HEK293 (cell line): ENCODE measurements at regions not wholly inside any gene's neighbourhood (a gene's known extent, or its start where the extent isn't known, plus 50 kb on each side); places are given as distances from the start of the nearest gene placed in this dataset.

Experiments used
- CTCF ChIA-PET: fragments of 350-600 bp; formaldehyde crosslinking; extraction: SDS; loops from one replicate; lab custom pipeline; 2021; ENCODE audit warnings: antibody characterized with exemption; lab: Yijun Ruan, JAX
- POLR2A ChIA-PET: fragments of 300-600 bp; formaldehyde crosslinking; extraction: SDS; loops from one replicate; lab custom pipeline; 2020; ENCODE audit warnings: antibody characterized with exemption, inconsistent platforms; lab: Yijun Ruan, JAX
- H3K27ac ChIP-seq: fragments of 200-500 bp; sonication (Bioruptor generic); 2 replicates; pipeline ENCODE4 v1.5.1; 2014; ENCODE audit warnings: low read depth, low read length, control low read depth, inconsistent platforms; ENCODE audit errors: extremely low read depth
- H3K36me3 ChIP-seq, 2 experiments: fragments of 200-500 bp in 1 of 2; sonication (Bioruptor generic) in 1 of 2; 1 replicate in 1 of 2; 2 replicates in 1 of 2; pipeline ENCODE4 v1.5.1; 2014 to 2017; ENCODE audit warnings: inconsistent platforms in 2 of 2, low read length in 2 of 2; ENCODE audit not compliant: control insufficient read depth in 2 of 2, insufficient read depth in 1 of 2
- H3K4me1 ChIP-seq: fragments of 200-500 bp; sonication (Bioruptor generic); 2 replicates; pipeline ENCODE4 v1.5.1; 2014; ENCODE audit warnings: mild to moderate bottlenecking, low read length, inconsistent platforms; ENCODE audit not compliant: control insufficient read depth, insufficient read depth
- H3K4me3 ChIP-seq: 2 replicates; pipeline ENCODE4 v1.5.1; 2011; ENCODE audit warnings: low read depth, mild to moderate bottlenecking, control low read depth, low read length, moderate library complexity
- H3K9me3 ChIP-seq: fragments of 200-500 bp; sonication (Bioruptor generic); 2 replicates; pipeline ENCODE4 v1.5.1; 2014; ENCODE audit warnings: low read depth, low read length, inconsistent platforms; ENCODE audit not compliant: control insufficient read depth, insufficient read depth
- HOXC10 ChIP-seq: sonication (generic); formaldehyde crosslinking; IDR thresholded peaks from 2 replicates; pipeline ENCODE4 v1.8.1; 2023; ENCODE audit warnings: mild to moderate bottlenecking, missing genetic modification reagents
- MEIS1 ChIP-seq: sonication (generic); formaldehyde crosslinking; IDR thresholded peaks from 2 replicates; pipeline ENCODE4 v1.8.1; 2022; ENCODE audit warnings: missing genetic modification reagents, mild to moderate bottlenecking, borderline replicate concordance
- OSR2 ChIP-seq: fragments of 450-650 bp; formaldehyde crosslinking; IDR thresholded peaks from 2 replicates; pipeline ENCODE4 v1.5.1; 2016; ENCODE audit warnings: missing biosample characterization, missing genetic modification characterization
- PRDM4 ChIP-seq: fragments of 450-650 bp; formaldehyde crosslinking; IDR thresholded peaks from 2 replicates; pipeline ENCODE4 v1.5.1; 2017; ENCODE audit warnings: missing biosample characterization, missing genetic modification characterization
- SALL2 ChIP-seq: fragments of 450-650 bp; formaldehyde crosslinking; IDR thresholded peaks from 2 replicates; pipeline ENCODE4 v1.5.0; 2017; ENCODE audit warnings: missing biosample characterization, mild to moderate bottlenecking, missing genetic modification characterization, borderline replicate concordance
- WT1 ChIP-seq: fragments of 450-650 bp; formaldehyde crosslinking; IDR thresholded peaks from 2 replicates; pipeline ENCODE4 v1.5.1; 2016; ENCODE audit warnings: missing biosample characterization, missing genetic modification characterization
- ZBTB11 ChIP-seq: fragments of 450-650 bp; formaldehyde crosslinking; conservative IDR thresholded peaks from 2 replicates; pipeline ENCODE4 v1.5.1; 2016; ENCODE audit warnings: low read depth, missing biosample characterization, missing genetic modification characterization
- ZBTB20 ChIP-seq: fragments of 450-650 bp; formaldehyde crosslinking; IDR thresholded peaks from 2 replicates; pipeline ENCODE4 v1.5.1; 2016; ENCODE audit warnings: missing biosample characterization, missing genetic modification characterization
- ZFHX2 ChIP-seq: fragments of 450-650 bp; formaldehyde crosslinking; conservative IDR thresholded peaks from 2 replicates; pipeline ENCODE4 v1.5.1; 2016; ENCODE audit warnings: missing biosample characterization, missing genetic modification characterization
- ZFP3 ChIP-seq: fragments of 450-650 bp; formaldehyde crosslinking; IDR thresholded peaks from 2 replicates; pipeline ENCODE4 v1.5.1; 2016; ENCODE audit warnings: low read depth, missing biosample characterization, missing genetic modification characterization
- ZFP37 ChIP-seq: fragments of 450-650 bp; formaldehyde crosslinking; IDR thresholded peaks from 2 replicates; pipeline ENCODE4 v1.5.1; 2016; ENCODE audit warnings: missing biosample characterization, missing genetic modification characterization
- ZNF175 ChIP-seq: fragments of 450-650 bp; formaldehyde crosslinking; IDR thresholded peaks from 2 replicates; pipeline ENCODE4 v1.5.1; 2016; ENCODE audit warnings: missing biosample characterization, missing genetic modification characterization
- ZNF223 ChIP-seq: fragments of 450-650 bp; formaldehyde crosslinking; IDR thresholded peaks from 2 replicates; pipeline ENCODE4 v1.5.1; 2016; ENCODE audit warnings: missing biosample characterization, missing genetic modification characterization
- ZNF266 ChIP-seq: fragments of 450-650 bp; formaldehyde crosslinking; IDR thresholded peaks from 2 replicates; pipeline ENCODE4 v1.5.1; 2016; ENCODE audit warnings: missing biosample characterization, missing genetic modification characterization, low read depth
- ZNF280C ChIP-seq: fragments of 450-650 bp; formaldehyde crosslinking; IDR thresholded peaks from 2 replicates; pipeline ENCODE4 v1.5.1; 2016; ENCODE audit warnings: missing biosample characterization, missing genetic modification characterization
- ZNF324 ChIP-seq: fragments of 450-650 bp; formaldehyde crosslinking; IDR thresholded peaks from 2 replicates; pipeline ENCODE4 v1.5.1; 2016; ENCODE audit warnings: missing biosample characterization, missing genetic modification characterization
- ZNF398 ChIP-seq: fragments of 450-650 bp; formaldehyde crosslinking; IDR thresholded peaks from 2 replicates; pipeline ENCODE4 v1.5.1; 2017; ENCODE audit warnings: missing biosample characterization, missing genetic modification characterization
- ZNF449 ChIP-seq: fragments of 450-650 bp; formaldehyde crosslinking; IDR thresholded peaks from 2 replicates; pipeline ENCODE4 v1.5.1; 2017; ENCODE audit warnings: missing biosample characterization, mild to moderate bottlenecking, missing genetic modification characterization, moderate library complexity
- ZNF558 ChIP-seq: fragments of 450-650 bp; formaldehyde crosslinking; IDR thresholded peaks from 2 replicates; pipeline ENCODE4 v1.5.1; 2016; ENCODE audit warnings: missing biosample characterization, missing genetic modification characterization
- ZNF645 ChIP-seq: fragments of 450-650 bp; formaldehyde crosslinking; IDR thresholded peaks from 2 replicates; pipeline ENCODE4; 2016; ENCODE audit warnings: missing biosample characterization, missing genetic modification characterization
- ZNF785 ChIP-seq: fragments of 450-650 bp; formaldehyde crosslinking; IDR thresholded peaks from 2 replicates; pipeline ENCODE4 v1.5.1; 2016; ENCODE audit warnings: missing biosample characterization, missing genetic modification characterization
- ZNF792 ChIP-seq: fragments of 450-650 bp; formaldehyde crosslinking; IDR thresholded peaks from 2 replicates; pipeline ENCODE4 v1.5.1; 2016; ENCODE audit warnings: missing biosample characterization, missing genetic modification characterization

GRCh38 chr20:63067266-63067635, 60.5 kb upstream of the BHLHE23 start:
- TF ChIP-seq ZNF645 (tag by site-specific recombination) (no peak), ZNF175 (tag by site-specific recombination) (no peak), SALL2 (tag by site-specific recombination) (no peak), ZNF449 (tag by site-specific recombination) (no peak), ZNF792 (tag by site-specific recombination) (no peak), WT1 (tag by site-specific recombination) (no peak), ZNF558 (tag by site-specific recombination) (no peak), ZFP37 (tag by site-specific recombination) (no peak), OSR2 (no peak), MEIS1 (no peak), ZBTB11 (tag by site-specific recombination) (no peak), ZNF223 (tag by site-specific recombination) (no peak), ZNF785 (tag by site-specific recombination) (no peak), ZFHX2 (no peak), ZBTB20 (no peak), PRDM4 (no peak), ZFP3 (no peak), HOXC10 (no peak)
- Histone ChIP-seq H3K4me3 (no peak overlapping the region), H3K9me3 (no peaks in the 10 kb centered on the region), H3K36me3 (no peaks in the 10 kb centered on the region), H3K27ac (no peak overlapping the region), H3K4me1 (no peaks in the 10 kb centered on the region)
- ChIA-PET CTCF (no interaction called here), POLR2A (no interaction called here)

GRCh38 chr20:63066506-63067265, 59.9 kb upstream of the BHLHE23 start:
- CTCF ChIA-PET, result no interaction called here
- TF ChIP-seq ZNF398 (tag by site-specific recombination), result no peak
- no peak for TF ChIP-seq ZNF645 (tag by site-specific recombination)
- no peak for TF ChIP-seq ZNF324 (tag by site-specific recombination)
- no peak for TF ChIP-seq ZNF280C (tag by site-specific recombination)
- TF ChIP-seq ZNF266 (tag by site-specific recombination), result no peak
- no peak for TF ChIP-seq ZBTB20

More at GRCh38 chr20:63066506-63067265, 59.9 kb upstream of the BHLHE23 start:
- H3K36me3 ChIP-seq, result no peaks in the 10 kb centered on the region
- H3K4me3 ChIP-seq, result no peak overlapping the region
- H3K27ac ChIP-seq, result no peak overlapping the region
- no peaks in the 10 kb centered on the region for H3K4me1 ChIP-seq
- POLR2A ChIA-PET, result no interaction called here
- H3K9me3 ChIP-seq, result no peaks in the 10 kb centered on the region
